A204.1 (cell line): ENCODE measurements at regions not wholly inside any gene's neighbourhood (a gene's known extent, or its start where the extent isn't known, plus 50 kb on each side); places are given as distances from the start of the nearest gene placed in this dataset.

Experiments used
- FAIRE-seq: peaks from 2 replicates; lab custom pipeline; 2012; peaks lifted over from hg19 to GRCh38; lab: Jason Lieb, UNC

GRCh38 chr4:4598851-4599411, 57.1 kb upstream of the STX18 start:
- FAIRE-seq = no peak

DNA sequence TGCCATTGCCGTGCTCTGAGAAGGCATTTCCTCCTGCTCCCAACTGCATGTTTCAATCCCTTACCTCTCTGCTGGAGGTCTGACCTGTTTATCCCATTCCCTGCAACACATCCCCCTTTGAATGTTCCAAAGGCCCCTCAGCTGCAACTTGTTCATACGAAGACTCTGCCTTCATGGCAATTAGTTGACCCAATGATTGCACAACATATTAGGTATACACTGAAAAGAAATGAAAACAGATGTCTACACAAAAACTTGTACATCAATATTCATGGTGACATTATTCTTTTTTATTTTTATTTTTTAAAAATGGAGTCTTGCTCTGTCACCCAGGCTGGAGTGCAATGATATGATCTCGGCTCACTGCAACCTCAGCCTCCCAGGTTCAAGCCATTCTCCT, 54.9 kb upstream of the STX18 start:
- FAIRE-seq = no peak

GRCh38 chr4:4595252-4595651, 53.4 kb upstream of the STX18 start:
- FAIRE-seq = no peak

DNA sequence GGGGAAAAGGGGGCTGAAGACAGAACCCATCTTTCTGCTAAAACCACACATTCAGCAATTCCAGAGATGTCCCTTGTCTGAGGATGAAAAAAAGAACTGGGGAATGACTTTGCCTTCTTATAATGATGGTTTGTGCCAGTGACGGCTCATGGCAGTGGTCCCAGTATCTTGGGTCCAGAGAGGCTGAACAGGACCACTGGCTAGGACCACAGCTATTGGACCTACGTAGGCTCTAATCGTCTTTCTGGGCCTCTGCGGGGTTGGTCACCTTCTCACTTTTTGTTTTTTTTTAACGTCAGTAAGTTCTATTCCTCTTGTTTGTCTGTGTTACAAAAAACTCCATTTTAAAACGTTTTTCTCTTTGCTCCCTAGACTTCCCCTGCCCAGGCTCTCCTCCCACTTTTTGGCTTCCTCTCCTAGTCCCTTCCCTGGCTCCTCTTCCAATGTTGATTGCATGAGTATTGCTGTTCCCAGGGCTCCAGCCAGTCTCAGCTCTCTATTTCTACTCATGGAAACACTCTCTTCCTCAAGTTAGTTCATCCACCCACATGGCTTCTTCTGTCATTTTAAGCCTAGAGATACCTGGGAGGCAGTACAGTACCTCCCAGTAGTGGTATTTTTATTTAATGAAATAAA, 52.6 kb upstream of the STX18 start:
- FAIRE-seq = no peak

- no peak for FAIRE-seq
Observed at GRCh38 chr4:4593596-4594284, 51.9 kb upstream of the STX18 start.

DNA sequence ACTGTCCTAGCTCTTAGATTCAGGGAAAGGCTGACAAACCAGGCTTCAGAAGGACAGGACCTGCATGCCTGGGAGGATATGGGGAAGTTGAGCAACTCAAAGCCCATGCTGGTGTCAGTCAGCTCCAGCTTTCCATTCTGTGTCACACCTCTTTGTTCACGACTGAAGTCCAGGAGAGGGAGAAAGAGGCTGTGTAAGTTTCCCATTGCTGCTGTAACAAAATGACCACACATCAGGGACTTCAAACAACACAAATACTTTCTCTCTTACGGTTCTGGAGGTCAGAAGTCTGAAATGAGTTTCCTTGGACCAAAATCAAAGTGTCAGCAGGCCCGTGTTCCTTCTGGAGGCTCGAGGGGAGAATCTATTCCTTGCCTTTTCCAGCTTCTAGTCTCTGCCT, 50.6 kb upstream of the STX18 start:
- FAIRE-seq = no peak
